B cell (primary cell): ENCODE measurements at regions not wholly inside any gene's neighbourhood (a gene's known extent, or its start where the extent isn't known, plus 50 kb on each side); places are given as distances from the start of the nearest gene placed in this dataset.

Experiments
- ATAC-seq: fragments of 200-7000 bp; cut with Tn5 transposase; one replicate; pipeline ENCODE4 v1.10.0; 2021; ENCODE audit warnings: low read depth, mild to moderate bottlenecking, moderate number of reproducible peaks, moderate library complexity
- CTCF ChIA-PET: fragments of 350-600 bp; sonication (Branson Sonifier 250); formaldehyde crosslinking; loops from one replicate; lab custom pipeline; 2021; ENCODE audit warnings: antibody characterized with exemption, inconsistent platforms; lab: Charles Lee
- POLR2A ChIA-PET: fragments of 350-600 bp; sonication (Branson Sonifier 250); formaldehyde crosslinking; loops from one replicate; lab custom pipeline; 2021; ENCODE audit warnings: antibody characterized with exemption; lab: Charles Lee
- DNase-seq: peaks from one replicate; pipeline ENCODE4 v3.0.0; 2013
- H2AFZ ChIP-seq: 2 replicates; pipeline ENCODE4 v1.6.1; 2012; ENCODE audit warnings: mild to moderate bottlenecking, low read depth, low read length; ENCODE audit not compliant: insufficient read depth, poor library complexity, severe bottlenecking
- H3K27ac ChIP-seq, 2 donors: 1 replicate in 1 of 2; 2 replicates in 1 of 2; pipeline ENCODE4 v1.5.1; 2012 to 2013; ENCODE audit warnings: low read length in 2 of 2, mild to moderate bottlenecking in 2 of 2, moderate library complexity in 1 of 2
- H3K27me3 ChIP-seq, 4 experiments: fragments of 200-600 bp in 1 of 4; sonication (generic) in 1 of 4; replicated peaks in 1 of 4; 1 replicate in 2 of 4; 2 replicates in 2 of 4; pipeline versions ENCODE4 v1.6.1 to v1.7.0; 2013 to 2016; ENCODE audit warnings: low read length in 3 of 4, mild to moderate bottlenecking in 2 of 4, mixed read lengths in 1 of 4, moderate library complexity in 1 of 4; ENCODE audit not compliant: insufficient read depth in 4 of 4, control insufficient read depth in 3 of 4; ENCODE audit errors: control extremely low read depth in 1 of 4
- H3K36me3 ChIP-seq, 2 experiments: replicated peaks in 1 of 2; 1 replicate in 1 of 2; 2 replicates in 1 of 2; pipeline versions ENCODE4 v1.6.1 to v1.7.1; 2013; ENCODE audit warnings: low read length in 1 of 2; ENCODE audit not compliant: insufficient read depth in 2 of 2, control insufficient read depth in 1 of 2; ENCODE audit errors: control extremely low read depth in 1 of 2, extremely low read depth in 1 of 2
- H3K4me1 ChIP-seq, 2 donors: fragments of 200-600 bp in 1 of 2; sonication (generic) in 1 of 2; 1 replicate in 1 of 2; 2 replicates in 1 of 2; pipeline versions ENCODE4 v1.5.1 to v1.6.1; 2013 to 2017; ENCODE audit warnings: low read length in 2 of 2; ENCODE audit not compliant: control insufficient read depth in 2 of 2, insufficient read depth in 2 of 2
- H3K4me2 ChIP-seq: replicated peaks from 2 replicates; pipeline ENCODE3; 2012; ENCODE audit warnings: mild to moderate bottlenecking, low read depth, low read length; ENCODE audit not compliant: poor library complexity, severe bottlenecking
- H3K4me3 ChIP-seq, 5 experiments: fragments of 200-600 bp in 1 of 5; sonication (generic) in 1 of 5; 1 replicate in 3 of 5; 2 replicates in 2 of 5; pipeline versions ENCODE4 v1.5.1 to v1.7.0; 2011 to 2016; ENCODE audit warnings: low read length in 4 of 5, mild to moderate bottlenecking in 4 of 5, low read depth in 2 of 5, control low read depth in 1 of 5, moderate library complexity in 1 of 5; ENCODE audit not compliant: insufficient read depth in 1 of 5; ENCODE audit errors: control extremely low read depth in 1 of 5, extremely low read depth in 1 of 5
- H3K79me2 ChIP-seq: fragments of 200-600 bp; sonication (generic); one replicate; pipeline ENCODE4 v1.6.0; 2016; ENCODE audit warnings: low read length; ENCODE audit not compliant: control insufficient read depth, insufficient read depth
- H3K9ac ChIP-seq: fragments of 200-600 bp; sonication (generic); 2 replicates; pipeline ENCODE4 v1.6.1; 2017; ENCODE audit warnings: mild to moderate bottlenecking, low read length, moderate library complexity
- H3K9me3 ChIP-seq, 3 donors: one replicate each; pipeline versions ENCODE4 v1.6.1 to v1.7.1; 2013; ENCODE audit warnings: low read length in 2 of 3; ENCODE audit not compliant: control insufficient read depth in 2 of 3, insufficient read depth in 1 of 3; ENCODE audit errors: control extremely low read depth in 1 of 3
- H4K20me1 ChIP-seq: 2 replicates; pipeline ENCODE4 v1.6.0; 2012; ENCODE audit warnings: mild to moderate bottlenecking, low read length; ENCODE audit not compliant: insufficient read depth, control insufficient read depth, poor library complexity, severe bottlenecking
- H3K27ac Mint-ChIP-seq: one replicate; pipeline ENCODE4 v1.8.0; 2021; ENCODE audit warnings: mixed read lengths
- H3K27me3 Mint-ChIP-seq: one replicate; pipeline ENCODE4 v1.8.0; 2021; ENCODE audit warnings: mixed read lengths
- H3K4me1 Mint-ChIP-seq: one replicate; pipeline ENCODE4 v1.8.0; 2021; ENCODE audit warnings: mixed read lengths
- H3K4me3 Mint-ChIP-seq: one replicate; pipeline ENCODE4 v1.8.0; 2021; ENCODE audit warnings: mixed read lengths
- H3K9me3 Mint-ChIP-seq: one replicate; pipeline ENCODE4 v1.8.0; 2022; ENCODE audit warnings: mixed read lengths; ENCODE audit not compliant: insufficient read depth
- CTCF ChIP-seq: fragments of 200-600 bp; IDR thresholded peaks from one replicate; pipeline ENCODE4 v1.8.0; 2022; ENCODE audit warnings: antibody characterized with exemption, mild to moderate bottlenecking
- EZH2 ChIP-seq: IDR thresholded peaks from 2 replicates; pipeline ENCODE4 v1.6.1; 2012; ENCODE audit warnings: borderline replicate concordance, low read depth, mild to moderate bottlenecking, moderate library complexity, low read length; ENCODE audit not compliant: insufficient read depth, poor library complexity, severe bottlenecking
- WGBS: methylation state at CpG from one replicate; pipeline ENCODE4 v1.1.5; 2013; ENCODE audit warnings: missing lambda C conversion rate; ENCODE audit not compliant: insufficient coverage; 5-methylcytosine and 5-hydroxymethylcytosine counted together
- intact Hi-C: fragments of 100-400 bp; cut with micrococcal nuclease; formaldehyde crosslinking; loops from one replicate; pipeline ENCODE4 v1.10.0; 2022

GRCh38 chr14:83960832-83961512 is 1569.0 kb upstream of the FLRT2 start:
- no peak for TF ChIP-seq CTCF
- TF ChIP-seq EZH2: no peak
- H3K79me2 ChIP-seq: no peaks in the 10 kb centered on the region
- WGBS: 63% methylated on average over 2 of the region's 2 CpGs
- Mint-ChIP-seq H3K4me3 (no peak overlapping the region), H3K9me3 (peaks cover 3% of the 10 kb centered on the region), H3K4me1 (no peaks in the 10 kb centered on the region), H3K27me3 (no peaks in the 10 kb centered on the region), H3K27ac (no peak overlapping the region)
- H3K4me2 ChIP-seq: no peak overlapping the region
- CTCF ChIA-PET: no interaction called here
- ATAC-seq: no peak
- no peaks in the 10 kb centered on the region for H4K20me1 ChIP-seq
- H3K9ac ChIP-seq: no peak overlapping the region
- peaks cover 0 to 11% (median 0%) of the 10 kb centered on the region in 3 donors for H3K9me3 ChIP-seq
- no peaks in the 10 kb centered on the region for H3K4me1 ChIP-seq
- H3K36me3 ChIP-seq: no peaks in the 10 kb centered on the region
- H3K27me3 ChIP-seq: no peaks in the 10 kb centered on the region
- intact Hi-C loops: no loop called here
- no peak overlapping the region for H3K27ac ChIP-seq
- no peak for DNase-seq
- H2AFZ ChIP-seq: no peak overlapping the region
- POLR2A ChIA-PET: no interaction called here
- H3K4me3 ChIP-seq: no peak overlapping the region

DNA sequence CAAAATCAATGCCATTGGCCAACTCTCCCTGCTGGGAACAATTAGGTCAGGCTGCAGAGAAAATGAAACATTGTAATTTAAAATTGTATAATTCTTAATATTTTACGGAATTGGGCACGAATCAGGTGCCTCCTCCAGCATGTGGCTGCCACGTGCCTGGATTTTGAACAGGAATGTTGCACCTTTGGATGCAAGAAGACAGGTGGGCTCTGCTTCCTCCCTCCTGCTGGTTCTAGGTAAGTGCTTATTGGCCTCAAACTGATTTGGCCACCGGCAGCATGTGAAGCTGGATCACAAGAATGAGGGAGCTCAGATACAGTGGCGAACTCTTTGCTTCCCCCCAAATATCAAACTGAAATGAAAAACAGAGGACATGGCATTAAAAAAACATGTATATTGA is 1559.9 kb upstream of the FLRT2 start:
- intact Hi-C loops: no loop called here
- 96% methylated on average over 3 of the region's 5 CpGs for WGBS
- Mint-ChIP-seq H3K27me3 (no peaks in the 10 kb centered on the region), H3K9me3 (peaks cover 10% of the 10 kb centered on the region), H3K4me3 (no peak overlapping the region), H3K27ac (no peak overlapping the region), H3K4me1 (no peaks in the 10 kb centered on the region)
- Histone ChIP-seq H3K4me3 (no peak overlapping the region), H3K4me2 (no peak overlapping the region), H3K9me3 (peaks cover 0 to 3% (median 0%) of the 10 kb centered on the region in 3 donors), H3K27me3 (no peaks in the 10 kb centered on the region), H3K36me3 (no peaks in the 10 kb centered on the region), H4K20me1 (no peaks in the 10 kb centered on the region), H3K27ac (no peak overlapping the region), H3K4me1 (no peaks in the 10 kb centered on the region), H3K79me2 (no peaks in the 10 kb centered on the region), H3K9ac (no peak overlapping the region), H2AFZ (no peak overlapping the region)
- DNase-seq (no peak), ATAC-seq (no peak)
- POLR2A ChIA-PET: no interaction called here
- TF ChIP-seq EZH2 (no peak), CTCF (no peak)
- CTCF ChIA-PET: no interaction called here
